Fibroblast of skin of right biceps (primary cell): ENCODE measurements at regions not wholly inside any gene's neighbourhood (a gene's known extent, or its start where the extent isn't known, plus 50 kb on each side); places are given as distances from the start of the nearest gene placed in this dataset.
"Not testable (repeated sequence)": the region's sequence is repeated elsewhere in the genome, so short reads cannot be mapped to it uniquely, and the experiment has no call there.

Source experiments
- DNase-seq: peaks from one replicate; pipeline ENCODE4 v3.0.0-alpha.2; 2013

GRCh38 chr14:106487600-106487999 is 961.2 kb downstream of the TMEM121 start:
- DNase-seq: no peak

- DNase-seq: no peak
Measured at GRCh38 chr14:106488291-106488690, 961.9 kb downstream of the TMEM121 start.

GRCh38 chr14:106489112-106489881 is 962.9 kb downstream of the TMEM121 start:
- no peak for DNase-seq

GRCh38 chr14:106490442-106490841 is 964.1 kb downstream of the TMEM121 start:
- DNase-seq: no peak

- DNase-seq: no peak
Measured at GRCh38 chr14:106491851-106492250, 965.5 kb downstream of the TMEM121 start.

GRCh38 chr14:106493962-106494823 is 967.8 kb downstream of the TMEM121 start:
- no peak for DNase-seq

- no peak for DNase-seq
Measured at GRCh38 chr14:106500571-106500970, 974.2 kb downstream of the TMEM121 start.

GRCh38 chr14:106501898-106502297 is 975.5 kb downstream of the TMEM121 start:
- no peak for DNase-seq

GRCh38 chr14:106505366-106505765 is 979.0 kb downstream of the TMEM121 start:
- no peak for DNase-seq

- DNase-seq: no peak
Measured at GRCh38 chr14:106506881-106507305, 980.5 kb downstream of the TMEM121 start.

- no peak for DNase-seq
Measured at GRCh38 chr14:106507354-106507753, 981.0 kb downstream of the TMEM121 start.

GRCh38 chr14:106508216-106508615 is 981.8 kb downstream of the TMEM121 start:
- no peak for DNase-seq

- no peak for DNase-seq
Measured at GRCh38 chr14:106509176-106509575, 982.8 kb downstream of the TMEM121 start.

GRCh38 chr14:106509807-106510206 is 983.4 kb downstream of the TMEM121 start:
- DNase-seq: no peak

- DNase-seq: no peak
Measured at GRCh38 chr14:106511006-106511799, 984.8 kb downstream of the TMEM121 start.

GRCh38 chr14:106511800-106512198 is 985.4 kb downstream of the TMEM121 start:
- no peak for DNase-seq

GRCh38 chr14:106513302-106513701 is 986.9 kb downstream of the TMEM121 start:
- no peak for DNase-seq

- no peak for DNase-seq
Measured at GRCh38 chr14:106518054-106518943, 991.9 kb downstream of the TMEM121 start.

GRCh38 chr14:106522118-106522517 is 995.7 kb downstream of the TMEM121 start:
- DNase-seq: not testable (repeated sequence)

- no peak for DNase-seq
Measured at GRCh38 chr14:106522990-106523389, 996.6 kb downstream of the TMEM121 start.

- DNase-seq: no peak
Measured at GRCh38 chr14:106528717-106529116, 1002.3 kb downstream of the TMEM121 start.

- no peak for DNase-seq
Measured at GRCh38 chr14:106530031-106530422, 1003.6 kb downstream of the TMEM121 start.
